Cerebellar cortex (tissue), 1 donor: ENCODE measurements at regions not wholly inside any gene's neighbourhood (a gene's known extent, or its start where the extent isn't known, plus 50 kb on each side); places are given as distances from the start of the nearest gene placed in this dataset.

Source experiments
- DNase-seq: peaks from one replicate; pipeline ENCODE4 v3.0.0-alpha.2; 2015; ENCODE audit warnings: low spot score

- no peak for DNase-seq
Observed at GRCh38 chr5:13477118-13477737, 467.3 kb downstream of the DNAH5 start.

- DNase-seq: no peak
Observed at GRCh38 chr5:13472842-13473241, 471.6 kb downstream of the DNAH5 start.

GRCh38 chr5:13470975-13471374 is 473.5 kb downstream of the DNAH5 start:
- DNase-seq: no peak

DNA sequence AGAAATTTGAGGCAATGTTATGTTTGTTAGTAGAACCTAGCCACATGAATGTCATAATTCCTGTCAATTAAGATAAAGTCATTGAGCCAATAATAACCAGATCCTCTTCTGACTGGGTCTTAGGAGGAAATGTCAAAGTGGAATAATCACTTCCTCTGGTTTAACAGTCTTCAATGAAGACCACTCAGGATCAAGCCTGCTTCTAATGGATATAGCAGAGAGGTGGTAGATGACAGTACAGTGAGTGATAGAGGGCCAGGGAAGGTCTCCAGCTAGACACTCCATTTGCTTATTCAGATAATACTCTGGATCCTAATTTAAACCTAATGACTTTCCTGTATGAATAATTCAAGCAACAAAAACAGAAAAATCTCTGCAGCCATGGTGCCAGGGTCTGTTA is 474.2 kb downstream of the DNAH5 start:
- no peak for DNase-seq

- DNase-seq: no peak
Observed at GRCh38 chr5:13464532-13465193, 479.8 kb downstream of the DNAH5 start.

GRCh38 chr5:13460587-13460986 is 483.9 kb downstream of the DNAH5 start:
- no peak for DNase-seq

DNA sequence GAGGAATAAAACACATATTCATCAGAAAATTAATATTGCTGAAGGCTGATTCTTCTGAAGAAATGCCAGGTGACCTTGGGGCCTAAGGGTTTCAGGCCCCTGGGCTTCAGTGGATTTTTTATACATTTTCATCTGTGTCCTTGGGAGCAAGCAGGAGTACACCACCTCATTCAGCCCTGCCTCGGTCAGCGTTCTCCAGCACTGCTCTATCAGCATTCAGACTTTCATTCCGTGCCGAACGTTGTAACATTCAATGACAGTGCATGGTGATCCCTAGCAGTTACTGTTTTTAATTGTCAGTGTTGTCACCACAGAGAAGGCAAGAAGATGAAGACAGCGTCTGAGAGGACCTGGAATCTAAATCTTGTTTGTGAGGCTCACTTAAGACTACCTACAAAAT is 490.4 kb downstream of the DNAH5 start:
- no peak for DNase-seq

- no peak for DNase-seq
Observed at GRCh38 chr5:13448843-13449242, 495.6 kb downstream of the DNAH5 start.

- DNase-seq: no peak
Observed at GRCh38 chr5:13439430-13439829, 505.1 kb downstream of the DNAH5 start.

DNA sequence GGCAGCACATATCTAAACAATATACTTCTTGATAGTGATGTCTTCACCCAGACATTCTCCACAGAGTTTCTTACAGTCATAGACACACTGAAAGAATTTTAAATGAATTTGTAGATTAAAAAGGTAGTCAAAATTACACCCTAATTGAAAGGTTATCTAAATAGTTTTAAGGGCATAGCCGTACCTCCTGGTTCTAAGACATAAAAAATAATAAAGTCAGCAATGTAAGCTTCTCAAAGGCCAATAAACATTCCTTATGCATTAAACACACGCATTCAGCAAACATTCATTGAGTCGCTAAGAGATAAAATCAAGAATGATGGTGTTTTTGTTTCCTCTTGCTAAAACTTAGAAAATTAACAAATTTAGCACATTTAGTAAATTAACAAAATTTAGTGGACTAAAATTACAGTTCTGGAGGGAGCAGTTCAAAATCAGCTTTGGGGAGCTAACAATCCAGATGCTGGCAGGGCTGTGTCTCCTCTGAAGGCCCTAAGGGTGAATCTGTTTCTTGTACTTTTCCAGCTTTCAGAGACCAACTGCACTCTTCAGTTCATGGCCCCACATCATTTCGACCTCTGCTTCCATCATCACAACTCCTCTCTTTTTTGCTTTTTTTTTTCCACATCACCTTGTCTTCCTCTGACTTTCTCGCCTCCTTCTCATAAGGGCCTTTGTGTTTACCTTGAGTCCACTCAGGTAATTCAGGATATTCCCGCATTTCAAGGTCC is 516.5 kb downstream of the DNAH5 start:
- no peak for DNase-seq

GRCh38 chr5:13412040-13412595 is 532.4 kb downstream of the DNAH5 start:
- DNase-seq: no peak

- DNase-seq: no peak
Observed at GRCh38 chr5:13408616-13409015, 535.9 kb downstream of the DNAH5 start.

DNA sequence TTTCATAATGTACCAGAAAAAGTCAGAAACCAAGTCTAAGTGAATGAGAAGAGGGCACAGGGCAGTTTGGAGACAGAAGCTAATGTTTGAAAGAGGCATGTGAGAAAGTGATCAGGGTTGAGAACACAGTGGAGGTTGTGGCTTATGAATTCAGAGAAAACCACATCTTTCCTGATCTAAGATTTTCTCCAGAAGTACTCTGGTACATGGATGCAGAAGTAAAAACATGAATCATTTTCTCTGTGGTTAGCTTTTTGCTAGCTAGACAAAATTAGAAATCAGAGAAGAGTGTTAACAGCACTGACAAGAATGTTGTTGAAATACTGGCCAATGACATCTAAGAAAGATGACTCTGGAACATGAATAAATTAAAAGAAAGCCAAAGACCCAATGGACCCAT is 541.1 kb downstream of the DNAH5 start:
- DNase-seq: no peak

DNA sequence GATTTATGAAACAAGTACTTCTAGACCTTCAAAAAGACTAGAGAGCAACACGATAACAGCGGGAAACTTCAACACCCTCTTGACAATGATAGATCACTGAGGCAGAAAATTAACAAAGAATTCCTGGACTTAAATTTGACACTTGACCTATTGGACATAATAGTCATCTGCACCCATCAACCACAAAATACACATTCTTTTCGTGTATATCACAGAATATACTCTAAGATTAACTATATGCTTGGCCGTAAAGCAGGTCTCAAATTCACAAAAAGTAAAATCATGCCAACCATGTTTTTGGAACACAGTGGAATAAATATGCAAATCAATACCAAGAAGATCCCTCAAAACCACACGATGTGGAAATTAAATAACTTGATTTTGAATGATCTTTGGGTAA is 559.4 kb downstream of the DNAH5 start:
- no peak for DNase-seq

DNA sequence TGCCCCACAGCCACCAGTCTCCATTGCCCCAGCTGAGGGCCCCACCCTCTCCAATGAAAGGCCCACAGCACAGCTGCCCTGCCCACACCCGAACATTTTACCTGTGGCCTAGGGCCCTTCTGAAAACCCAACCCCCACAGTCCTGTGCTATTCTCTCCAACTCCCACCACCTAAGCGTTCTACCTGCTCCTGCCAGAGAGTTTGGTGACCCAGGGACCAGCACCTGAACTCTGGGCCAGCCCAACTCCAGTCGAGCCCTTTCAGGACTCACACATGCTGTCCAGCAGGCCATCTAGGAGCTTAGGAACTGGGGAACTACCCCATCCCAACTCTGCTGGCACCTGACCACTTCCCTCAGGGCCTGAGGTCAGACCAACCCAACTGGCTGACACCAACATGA is 562.3 kb downstream of the DNAH5 start:
- DNase-seq: no peak

GRCh38 chr5:13378091-13378490 is 566.4 kb downstream of the DNAH5 start:
- DNase-seq: no peak

GRCh38 chr5:13359344-13359743 is 585.1 kb downstream of the DNAH5 start:
- DNase-seq: no peak

- no peak for DNase-seq
Observed at GRCh38 chr5:13358342-13358741, 586.1 kb downstream of the DNAH5 start.

GRCh38 chr5:13357929-13358328 is 586.6 kb downstream of the DNAH5 start:
- no peak for DNase-seq

GRCh38 chr5:13356226-13356625 is 588.3 kb downstream of the DNAH5 start:
- DNase-seq: no peak

- DNase-seq: no peak
Observed at GRCh38 chr5:13354611-13355010, 589.9 kb downstream of the DNAH5 start.

GRCh38 chr5:13350767-13351166 is 593.7 kb downstream of the DNAH5 start:
- no peak for DNase-seq

DNA sequence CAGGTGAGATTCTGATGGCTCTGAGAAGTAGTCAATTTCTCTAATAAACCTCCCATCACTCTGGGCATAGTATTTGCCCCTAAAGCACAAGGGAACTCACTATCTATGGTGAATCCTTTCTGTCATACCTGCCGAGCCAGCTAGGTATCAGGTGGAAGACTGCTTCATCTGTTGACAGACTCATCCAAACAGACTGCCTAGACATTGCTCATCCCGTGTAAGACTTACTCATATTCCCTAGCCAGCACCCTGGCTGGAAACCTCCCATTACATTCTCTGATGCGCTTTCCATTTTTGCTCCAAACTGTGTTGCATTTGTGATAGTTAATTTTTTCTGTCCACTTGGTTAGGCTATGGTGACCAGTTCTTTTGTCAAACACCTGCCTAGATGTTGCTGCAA is 595.9 kb downstream of the DNAH5 start:
- no peak for DNase-seq
